Heart right ventricle (tissue), 16 donors: ENCODE measurements at regions not wholly inside any gene's neighbourhood (a gene's known extent, or its start where the extent isn't known, plus 50 kb on each side); places are given as distances from the start of the nearest gene placed in this dataset.

Source experiments
- ATAC-seq, 8 donors: fragments of 200-7000 bp; cut with Tn5 transposase; one replicate each; pipeline ENCODE4 v1.9.1; 2020; ENCODE audit warnings: mild to moderate bottlenecking in 8 of 8, moderate library complexity in 8 of 8, moderate number of reproducible peaks in 1 of 8
- DNase-seq, 2 donors: peaks; one replicate each; pipeline ENCODE4 v3.0.0-alpha.2; 2020
- H3K27ac ChIP-seq, 10 donors: fragments of 200-600 bp; sonication (generic) in 2 of 10; one replicate each; pipeline versions ENCODE4 v1.5.0 to v1.8.0; 2020 to 2022; ENCODE audit warnings: mild to moderate bottlenecking in 3 of 10
- H3K27me3 ChIP-seq, 7 donors: fragments of 200-600 bp; one replicate each; pipeline ENCODE4 v1.8.0; 2021 to 2022; ENCODE audit warnings: mild to moderate bottlenecking in 2 of 7
- H3K36me3 ChIP-seq, 9 donors: fragments of 200-600 bp; sonication (generic) in 1 of 9; one replicate each; pipeline versions ENCODE4 v1.5.0 to v1.8.0; 2020 to 2022; ENCODE audit warnings: mild to moderate bottlenecking in 2 of 9
- H3K4me1 ChIP-seq, 9 donors: fragments of 200-600 bp; sonication (generic) in 1 of 9; one replicate each; pipeline versions ENCODE4 v1.5.0 to v1.8.0; 2020 to 2022; ENCODE audit warnings: mild to moderate bottlenecking in 4 of 9
- H3K4me3 ChIP-seq, 10 donors: fragments of 200-600 bp; sonication (generic) in 2 of 10; one replicate each; pipeline versions ENCODE4 v1.5.0 to v1.8.0; 2020 to 2022; ENCODE audit warnings: mild to moderate bottlenecking in 7 of 10, moderate library complexity in 2 of 10
- H3K9me3 ChIP-seq, 11 donors: fragments of 200-600 bp in 10 of 11; sonication (generic) in 2 of 11; one replicate each; pipeline versions ENCODE4 v1.5.0 to v1.8.0; 2013 to 2022; ENCODE audit warnings: mild to moderate bottlenecking in 2 of 11, control low read depth in 1 of 11, moderate library complexity in 1 of 11
- CTCF ChIP-seq, 9 donors: fragments of 200-600 bp; sonication (generic) in 2 of 9; IDR thresholded peaks; one replicate each; pipeline versions ENCODE4 v1.5.0 to v1.8.0; 2021 to 2022; ENCODE audit warnings: antibody characterized with exemption in 9 of 9, mild to moderate bottlenecking in 5 of 9, moderate library complexity in 1 of 9
- WGBS, 2 donors: extraction: QIAGEN DNeasy Blood & Tissue Kit; methylation state at CpG; one replicate each; pipeline ENCODE4 v1.1.7; 2013; ENCODE audit warnings: inconsistent platforms in 1 of 2; 5-methylcytosine and 5-hydroxymethylcytosine counted together
- intact Hi-C, 10 donors: fragments of 100-400 bp; cut with DNase I; formaldehyde crosslinking; loops; one replicate each; pipeline versions ENCODE4 v1.11.1 to v1.14.2; 2022
- donor health status: Arrhythmogenic right ventricular cardiomyopathy.
- donor health status: ischemic (EF 13 %, LVEDD 7.1; RV severe dilation, severe dysfunction).
- donor health status: healthy with polysubstance abuse.
- donor health status: DM: no; HTN: yes; CAD: no.
- donor health status: DM: no; HTN: no; CAD: no.
- donor health status: ischemic (EF 25% LVEDD 6.9; RV normal size, moderate dysfunction).
- donor health status: ischemic (EF 25% LVEDD 5.7; RV mildly dilated, moderate dysfunction).
- donor health status: healthy.
- donor health status: DM: yes; HTN: yes; CAD: no.
- donor health status: Ischemic cardiomyopathy.
- donor health status: ischemic (EF 35%, LVEDD 5.7; RV mildly dilated, moderate dysfunction).
- donor health status: nonischemic (EF 11% LVEDD 7.7; RV severe dilation, severe dysfunction).
- donor health status: DM: yes; HTN: yes; CAD: no.
- donor health status: PGD.
- donor health status: ischemic (EF 29% LVEDD 5.4; RV normal size, mild dysfunction).
- donor health status: nonischemic (EF 23%, LVEDD 6.1; RV moderate dilation, normal function).

- DNase-seq = no peak
- no peak for ATAC-seq
- 53 to 54% methylated on average over 2 of the region's 2 CpGs for WGBS, 2 donors
- Histone ChIP-seq H3K36me3 (no peaks in the 10 kb centered on the region), H3K27ac (no peak overlapping the region), H3K27me3 (no peaks in the 10 kb centered on the region), H3K4me1 (no peaks in the 10 kb centered on the region), H3K9me3 (peaks cover 0 to 2% (median 0%) of the 10 kb centered on the region in 11 donors), H3K4me3 (no peak overlapping the region)
- intact Hi-C loops = no loop called here
- TF ChIP-seq CTCF (IDR thresholded peaks at IDR 0.05) = no peak
These were observed 125.3 kb upstream of the GPC6 start for GRCh38 chr13:93101226-93101734.

- Histone ChIP-seq H3K36me3 (no peaks in the 10 kb centered on the region), H3K27ac (no peak overlapping the region), H3K27me3 (no peaks in the 10 kb centered on the region), H3K9me3 (peaks cover 0 to 2% (median 0%) of the 10 kb centered on the region in 11 donors), H3K4me1 (no peaks in the 10 kb centered on the region), H3K4me3 (no peak overlapping the region)
- no peak for ATAC-seq
- intact Hi-C loops = no loop called here
- no peak for DNase-seq
- 66 to 74% methylated on average over 6 of the region's 6 CpGs for WGBS, 2 donors
- no peak for TF ChIP-seq CTCF (IDR thresholded peaks at IDR 0.05)
These were observed 122.3 kb upstream of the GPC6 start for GRCh38 chr13:93104270-93104669.

GRCh38 chr13:93108111-93108601, 118.5 kb upstream of the GPC6 start:
- intact Hi-C loops = no loop called here
- 44 to 62% methylated on average over 4 of the region's 4 CpGs for WGBS, 2 donors

GRCh38 chr13:93116809-93117208, 109.8 kb upstream of the GPC6 start:
- no peak for ATAC-seq
- 65 to 74% methylated on average over 1 of the region's 1 CpG for WGBS, 2 donors
- no peak for DNase-seq
- TF ChIP-seq CTCF (IDR thresholded peaks at IDR 0.05) = no peak
- intact Hi-C loops = no loop called here
- no peaks in the 10 kb centered on the region for H3K36me3 ChIP-seq
- peaks cover 0 to 2% (median 0%) of the 10 kb centered on the region in 11 donors for H3K9me3 ChIP-seq
- H3K27ac ChIP-seq = no peak overlapping the region
- H3K4me1 ChIP-seq = no peaks in the 10 kb centered on the region
- no peak overlapping the region for H3K4me3 ChIP-seq
- no peaks in the 10 kb centered on the region for H3K27me3 ChIP-seq

More at GRCh38 chr13:93108111-93108601, 118.5 kb upstream of the GPC6 start:
- Histone ChIP-seq H3K4me1 (no peaks in the 10 kb centered on the region), H3K9me3 (peaks cover 0 to 2% (median 0%) of the 10 kb centered on the region in 11 donors), H3K36me3 (no peaks in the 10 kb centered on the region), H3K27me3 (no peaks in the 10 kb centered on the region), H3K4me3 (no peak overlapping the region), H3K27ac (no peak overlapping the region)
- TF ChIP-seq CTCF (IDR thresholded peaks at IDR 0.05) = no peak
- no peak for DNase-seq
- ATAC-seq = no peak
